Prostate gland (tissue), 2 donors: ENCODE measurements at regions not wholly inside any gene's neighbourhood (a gene's known extent, or its start where the extent isn't known, plus 50 kb on each side); places are given as distances from the start of the nearest gene placed in this dataset.

Experiments
- POLR2A ChIP-seq: fragments of 450-650 bp; IDR thresholded peaks from one replicate; pipeline ENCODE4 v1.6.1; 2016; ENCODE audit warnings: antibody characterized with exemption, mild to moderate bottlenecking
- TF ChIP-seq, protein P1 (sequence below), 4 experiments: fragments of 200-600 bp in 2 of 4; fragments of 450-650 bp in 2 of 4; sonication (generic) in 2 of 4; IDR thresholded peaks; 1 replicate in 3 of 4; 2 replicates in 1 of 4; pipeline ENCODE4 v1.5.1; 2016 to 2019; ENCODE audit warnings: antibody characterized with exemption in 4 of 4, mild to moderate bottlenecking in 2 of 4, moderate library complexity in 2 of 4

DNA sequence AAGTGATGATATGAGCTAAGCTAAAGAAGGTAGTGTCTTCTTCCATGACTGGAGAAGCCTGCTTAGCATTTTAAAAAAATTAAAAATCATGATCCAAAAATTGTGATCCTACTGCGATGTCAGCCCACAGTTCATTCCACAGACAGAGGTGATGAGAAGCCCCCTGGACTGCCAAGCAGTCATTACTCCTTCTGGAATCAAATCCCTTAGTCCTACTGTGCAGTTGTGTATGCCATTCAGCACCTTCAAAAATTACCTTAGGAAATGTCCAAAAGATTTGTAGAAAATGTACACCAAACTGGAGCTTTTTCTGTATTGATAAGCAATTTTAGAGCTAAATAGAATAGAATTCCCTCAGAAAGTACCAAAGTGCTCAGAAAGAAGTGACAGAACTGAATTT, 283.5 kb upstream of the NFE2L3 start:
- TF ChIP-seq, protein P1, sequence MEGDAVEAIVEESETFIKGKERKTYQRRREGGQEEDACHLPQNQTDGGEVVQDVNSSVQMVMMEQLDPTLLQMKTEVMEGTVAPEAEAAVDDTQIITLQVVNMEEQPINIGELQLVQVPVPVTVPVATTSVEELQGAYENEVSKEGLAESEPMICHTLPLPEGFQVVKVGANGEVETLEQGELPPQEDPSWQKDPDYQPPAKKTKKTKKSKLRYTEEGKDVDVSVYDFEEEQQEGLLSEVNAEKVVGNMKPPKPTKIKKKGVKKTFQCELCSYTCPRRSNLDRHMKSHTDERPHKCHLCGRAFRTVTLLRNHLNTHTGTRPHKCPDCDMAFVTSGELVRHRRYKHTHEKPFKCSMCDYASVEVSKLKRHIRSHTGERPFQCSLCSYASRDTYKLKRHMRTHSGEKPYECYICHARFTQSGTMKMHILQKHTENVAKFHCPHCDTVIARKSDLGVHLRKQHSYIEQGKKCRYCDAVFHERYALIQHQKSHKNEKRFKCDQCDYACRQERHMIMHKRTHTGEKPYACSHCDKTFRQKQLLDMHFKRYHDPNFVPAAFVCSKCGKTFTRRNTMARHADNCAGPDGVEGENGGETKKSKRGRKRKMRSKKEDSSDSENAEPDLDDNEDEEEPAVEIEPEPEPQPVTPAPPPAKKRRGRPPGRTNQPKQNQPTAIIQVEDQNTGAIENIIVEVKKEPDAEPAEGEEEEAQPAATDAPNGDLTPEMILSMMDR (IDR thresholded peaks at IDR 0.05), result no peak
- TF ChIP-seq POLR2A, result no peak
